Tibial nerve (tissue), 4 donors: ENCODE measurements at regions not wholly inside any gene's neighbourhood (a gene's known extent, or its start where the extent isn't known, plus 50 kb on each side); places are given as distances from the start of the nearest gene placed in this dataset.

Experiments used
- DNase-seq, 2 donors: peaks; one replicate each; pipeline ENCODE4 v3.0.0-alpha.2; 2019; ENCODE audit warnings: low spot score in 2 of 2
- H3K27ac ChIP-seq, 4 donors: fragments of 200-600 bp; sonication (generic) in 3 of 4; one replicate each; pipeline ENCODE4 v1.5.1; 2017 to 2019; ENCODE audit warnings: mild to moderate bottlenecking in 1 of 4
- H3K27me3 ChIP-seq, 2 donors: fragments of 200-600 bp; sonication (generic) in 1 of 2; one replicate each; pipeline versions ENCODE4 v1.5.1 to v1.6.0; 2017 to 2019
- H3K36me3 ChIP-seq, 3 donors: fragments of 200-600 bp; sonication (generic); one replicate each; pipeline ENCODE4 v1.5.1; 2018 to 2019
- H3K4me1 ChIP-seq, 4 donors: fragments of 200-600 bp; sonication (generic) in 3 of 4; one replicate each; pipeline ENCODE4 v1.5.1; 2017 to 2019
- H3K4me3 ChIP-seq, 4 donors: fragments of 200-600 bp; sonication (generic) in 3 of 4; one replicate each; pipeline ENCODE4 v1.5.1; 2017 to 2019; ENCODE audit warnings: mild to moderate bottlenecking in 1 of 4, moderate library complexity in 1 of 4
- H3K9me3 ChIP-seq, 4 donors: fragments of 200-600 bp; sonication (generic) in 3 of 4; one replicate each; pipeline ENCODE4 v1.5.1; 2017 to 2019
- CTCF ChIP-seq, 5 experiments: fragments of 200-600 bp in 3 of 5; fragments of 450-650 bp in 2 of 5; sonication (generic) in 3 of 5; IDR thresholded peaks; one replicate each; pipeline ENCODE4 v1.5.1; 2016 to 2019; ENCODE audit warnings: antibody characterized with exemption in 5 of 5, mild to moderate bottlenecking in 3 of 5, moderate library complexity in 2 of 5
- EP300 ChIP-seq, 2 donors: sonication (generic); formaldehyde crosslinking; IDR thresholded peaks; one replicate each; pipeline ENCODE4 v1.6.1; 2017; ENCODE audit warnings: antibody characterized with exemption in 2 of 2, mild to moderate bottlenecking in 1 of 2
- POLR2A ChIP-seq, 2 donors: fragments of 450-650 bp; IDR thresholded peaks; one replicate each; pipeline ENCODE4 v1.6.1; 2017; ENCODE audit warnings: antibody characterized with exemption in 2 of 2, mild to moderate bottlenecking in 2 of 2, moderate library complexity in 2 of 2
- WGBS, 2 donors: methylation state at CpG; one replicate each; pipeline ENCODE4 v1.1.5; 2018; 5-methylcytosine and 5-hydroxymethylcytosine counted together

GRCh38 chr5:173835131-173835530, 53.0 kb upstream of the CPEB4 start:
- Histone ChIP-seq H3K4me3 (no peak overlapping the region), H3K27me3 (no peaks in the 10 kb centered on the region), H3K9me3 (no peaks in the 10 kb centered on the region), H3K36me3 (no peaks in the 10 kb centered on the region), H3K4me1 (peaks cover 0 to 15% (median 5%) of the 10 kb centered on the region in 4 donors), H3K27ac (no peak overlapping the region)
- TF ChIP-seq POLR2A (IDR thresholded peaks at IDR 0.05): no peak
- TF ChIP-seq CTCF (IDR thresholded peaks at IDR 0.05): no peak
- no peak for TF ChIP-seq EP300 (IDR thresholded peaks at IDR 0.05)
- WGBS, 2 donors: 91 to 95% methylated on average over 3 of the region's 3 CpGs
- no peak for DNase-seq

GRCh38 chr5:173835661-173836060, 52.5 kb upstream of the CPEB4 start:
- Histone ChIP-seq H3K27ac (no peak overlapping the region), H3K27me3 (no peaks in the 10 kb centered on the region), H3K4me1 (peaks cover 0 to 15% (median 5%) of the 10 kb centered on the region in 4 donors), H3K4me3 (no peak overlapping the region), H3K36me3 (no peaks in the 10 kb centered on the region), H3K9me3 (no peaks in the 10 kb centered on the region)
- TF ChIP-seq CTCF (IDR thresholded peaks at IDR 0.05) (no peak), EP300 (IDR thresholded peaks at IDR 0.05) (no peak), POLR2A (IDR thresholded peaks at IDR 0.05) (no peak)
- DNase-seq: no peak
- WGBS, 2 donors: 73 to 74% methylated on average over 6 of the region's 6 CpGs

- TF ChIP-seq EP300 (IDR thresholded peaks at IDR 0.05): no peak
- TF ChIP-seq POLR2A (IDR thresholded peaks at IDR 0.05): no peak
- no peak for TF ChIP-seq CTCF (IDR thresholded peaks at IDR 0.05)
- Histone ChIP-seq H3K36me3 (no peaks in the 10 kb centered on the region), H3K4me1 (peaks cover 0 to 13% (median 5%) of the 10 kb centered on the region in 4 donors), H3K4me3 (no peak overlapping the region), H3K9me3 (no peaks in the 10 kb centered on the region), H3K27ac (no peak overlapping the region), H3K27me3 (no peaks in the 10 kb centered on the region)
- 95 to 97% methylated on average over 3 of the region's 3 CpGs for WGBS, 2 donors
- no peak for DNase-seq
These were observed 50.5 kb upstream of the CPEB4 start for GRCh38 chr5:173837654-173838053.
